IMR-90 (cell line): ENCODE measurements at regions not wholly inside any gene's neighbourhood (a gene's known extent, or its start where the extent isn't known, plus 50 kb on each side); places are given as distances from the start of the nearest gene placed in this dataset.

ENCODE experiments used
- ATAC-seq: fragments of 200-7000 bp; cut with Tn5 transposase; 2 replicates; pipeline ENCODE4 v1.9.1; 2020; ENCODE audit warnings: low read depth, mild to moderate bottlenecking, moderate library complexity
- BruUV-seq: library from RNA; stranded (reverse); fragments of 400-500 nt; replicated peaks from 2 replicates; lab custom pipeline; 2021; lab: Mats Ljungman, UMichigan
- CTCF ChIA-PET: fragments of 300-600 bp; formaldehyde crosslinking; extraction: SDS; loops from one replicate; lab custom pipeline; 2021; ENCODE audit warnings: antibody characterized with exemption; lab: Yijun Ruan, JAX
- POLR2A ChIA-PET: fragments of 300-600 bp; sonication (Branson Sonifier 250); formaldehyde crosslinking; loops from one replicate; lab custom pipeline; 2022; ENCODE audit warnings: antibody characterized with exemption; ENCODE audit not compliant: unreplicated experiment; lab: Charles Lee
- DNase-seq: peaks from one replicate; pipeline ENCODE4 v3.0.0; 2013
- H2AFZ ChIP-seq: replicated peaks from 2 replicates; pipeline ENCODE3; 2013; ENCODE audit warnings: low read length, mild to moderate bottlenecking; ENCODE audit not compliant: poor library complexity
- H2AK5ac ChIP-seq: 2 replicates; pipeline ENCODE4 v1.6.1; 2013; ENCODE audit warnings: low read depth, low read length, inconsistent platforms
- H2AK9ac ChIP-seq: replicated peaks from 2 replicates; pipeline ENCODE3; 2013; ENCODE audit warnings: mild to moderate bottlenecking, low read depth, low read length, moderate library complexity; ENCODE audit not compliant: poor library complexity
- H2BK120ac ChIP-seq: 2 replicates; pipeline ENCODE4 v1.6.1; 2013; ENCODE audit warnings: low read depth, low read length, inconsistent platforms
- H2BK15ac ChIP-seq: 3 replicates; pipeline ENCODE4 v1.6.1; 2013; ENCODE audit warnings: low read depth, low read length, inconsistent platforms
- H2BK20ac ChIP-seq: 2 replicates; pipeline ENCODE4 v1.6.1; 2013; ENCODE audit warnings: low read depth, mild to moderate bottlenecking, inconsistent platforms, low read length, moderate library complexity
- H2BK5ac ChIP-seq: 2 replicates; pipeline ENCODE4 v1.6.1; 2013; ENCODE audit warnings: mild to moderate bottlenecking, low read depth, low read length, inconsistent platforms; ENCODE audit not compliant: poor library complexity, severe bottlenecking
- H3K14ac ChIP-seq: replicated peaks from 2 replicates; pipeline ENCODE4 v1.6.1; 2013; ENCODE audit warnings: low read depth, low read length, inconsistent platforms
- H3K18ac ChIP-seq: 2 replicates; pipeline ENCODE4 v1.6.1; 2013; ENCODE audit warnings: low read depth, low read length, control low read depth
- H3K23ac ChIP-seq: 2 replicates; pipeline ENCODE4 v1.6.1; 2013; ENCODE audit warnings: low read depth, low read length, inconsistent platforms
- H3K27ac ChIP-seq: 2 replicates; pipeline ENCODE4 v1.5.1; 2013; ENCODE audit warnings: mild to moderate bottlenecking, control low read depth, low read length; ENCODE audit not compliant: insufficient read depth
- H3K27me3 ChIP-seq: 2 replicates; pipeline ENCODE4 v1.6.1; 2013; ENCODE audit warnings: low read length; ENCODE audit not compliant: control insufficient read depth, insufficient read depth
- H3K36me3 ChIP-seq: 2 replicates; pipeline ENCODE4 v1.6.1; 2013; ENCODE audit warnings: low read length, mixed read lengths; ENCODE audit not compliant: control insufficient read depth, insufficient read depth
- H3K4ac ChIP-seq: 2 replicates; pipeline ENCODE4 v1.6.1; 2013; ENCODE audit warnings: low read depth, low read length, inconsistent platforms
- H3K4me1 ChIP-seq: 2 replicates; pipeline ENCODE4 v1.6.1; 2013; ENCODE audit warnings: low read length, mixed read lengths; ENCODE audit not compliant: control insufficient read depth, insufficient read depth
- H3K4me2 ChIP-seq: 2 replicates; pipeline ENCODE4 v1.6.1; 2013; ENCODE audit warnings: low read depth, mild to moderate bottlenecking, control low read depth, low read length, moderate library complexity
- H3K4me3 ChIP-seq: 2 replicates; pipeline ENCODE4 v1.5.1; 2013; ENCODE audit warnings: low read depth, mild to moderate bottlenecking, control low read depth, low read length, moderate library complexity; ENCODE audit not compliant: insufficient read depth
- H3K56ac ChIP-seq: 2 replicates; pipeline ENCODE4 v1.6.1; 2013; ENCODE audit warnings: low read length, inconsistent platforms; ENCODE audit not compliant: insufficient read depth; ENCODE audit errors: extremely low read depth
- H3K79me1 ChIP-seq, 2 experiments: 2 replicates each; pipeline ENCODE4 v1.6.1; 2013; ENCODE audit warnings: low read length in 2 of 2, inconsistent platforms in 1 of 2, low read depth in 1 of 2
- H3K9ac ChIP-seq: 2 replicates; pipeline ENCODE4 v1.6.1; 2013; ENCODE audit warnings: low read depth, low read length, control low read depth
- H3K9me1 ChIP-seq: 2 replicates; pipeline ENCODE4 v1.6.1; 2013; ENCODE audit warnings: low read length, inconsistent platforms; ENCODE audit not compliant: insufficient read depth
- H3K9me3 ChIP-seq: 2 replicates; pipeline ENCODE4 v1.6.1; 2013; ENCODE audit warnings: low read length; ENCODE audit not compliant: control insufficient read depth, insufficient read depth
- H4K20me1 ChIP-seq: 2 replicates; pipeline ENCODE4 v1.6.1; 2013; ENCODE audit warnings: low read length, inconsistent platforms; ENCODE audit not compliant: insufficient read depth
- H4K5ac ChIP-seq: 2 replicates; pipeline ENCODE4 v1.6.1; 2013; ENCODE audit warnings: mild to moderate bottlenecking, low read depth, low read length, control low read depth
- H4K8ac ChIP-seq, 2 experiments: 2 replicates each; pipeline ENCODE4 v1.6.1; 2013; ENCODE audit warnings: low read depth in 2 of 2, low read length in 2 of 2, control low read depth in 1 of 2, inconsistent platforms in 1 of 2
- H4K91ac ChIP-seq: 2 replicates; pipeline ENCODE4 v1.6.1; 2013; ENCODE audit warnings: low read depth, low read length, inconsistent platforms; ENCODE audit not compliant: insufficient read depth
- CEBPB ChIP-seq: IDR thresholded peaks from 2 replicates; pipeline ENCODE4 v1.6.1; 2012; ENCODE audit warnings: low read depth, low read length, improper control_type of control experiment
- CHD1 ChIP-seq: IDR thresholded peaks from 2 replicates; pipeline ENCODE4 v1.6.1; 2012; ENCODE audit warnings: low read depth, low read length, improper control_type of control experiment
- FOS ChIP-seq: fragments of 150-350 bp; IDR thresholded peaks from 2 replicates; pipeline ENCODE4 v1.6.1; 2016; ENCODE audit warnings: low read depth, low read length
- MAFK ChIP-seq: IDR thresholded peaks from 2 replicates; pipeline ENCODE4 v1.6.1; 2012; ENCODE audit warnings: low read depth, low read length, improper control_type of control experiment
- MAZ ChIP-seq: IDR thresholded peaks from 2 replicates; pipeline ENCODE4 v1.6.1; 2012; ENCODE audit warnings: low read depth, mild to moderate bottlenecking, low read length, improper control_type of control experiment, moderate library complexity, borderline replicate concordance
- MXI1 ChIP-seq: IDR thresholded peaks from 2 replicates; pipeline ENCODE4 v1.6.1; 2012; ENCODE audit warnings: low read depth, mild to moderate bottlenecking, low read length, moderate library complexity, borderline replicate concordance
- NFE2L2 ChIP-seq: fragments of 150-350 bp; IDR thresholded peaks from 2 replicates; pipeline ENCODE4 v1.6.1; 2016; ENCODE audit warnings: low read depth, mild to moderate bottlenecking, low read length
- POLR2A ChIP-seq: IDR thresholded peaks from 2 replicates; pipeline ENCODE4 v1.6.1; 2012; ENCODE audit warnings: mild to moderate bottlenecking, low read depth, low read length
- RAD21 ChIP-seq: IDR thresholded peaks from 2 replicates; pipeline ENCODE4 v1.6.1; 2012; ENCODE audit warnings: low read length, improper control_type of control experiment
- RCOR1 ChIP-seq: IDR thresholded peaks from 2 replicates; pipeline ENCODE4 v1.6.1; 2012; ENCODE audit warnings: mild to moderate bottlenecking, low read length, improper control_type of control experiment; ENCODE audit not compliant: insufficient replicate concordance
- RFX5 ChIP-seq: IDR thresholded peaks from 2 replicates; pipeline ENCODE4 v1.8.0; 2012; ENCODE audit warnings: low read depth, mild to moderate bottlenecking, low read length, moderate library complexity
- SMC3 ChIP-seq: fragments of 150-350 bp; IDR thresholded peaks from 2 replicates; pipeline ENCODE4 v1.6.1; 2016; ENCODE audit warnings: low read depth, mild to moderate bottlenecking, antibody characterized with exemption, low read length, moderate library complexity
- WGBS, 2 experiments: methylation state at CpG; one replicate each; pipeline versions ENCODE4 v1.1.5 to v1.1.7; 2013; ENCODE audit warnings: missing lambda C conversion rate in 2 of 2; ENCODE audit not compliant: insufficient read length in 1 of 2; ENCODE audit errors: extremely low coverage in 2 of 2; 5-methylcytosine and 5-hydroxymethylcytosine counted together
- dilution Hi-C: fragments of 300-500 bp; cut with HindIII; formaldehyde crosslinking; loops from one replicate; pipeline ENCODE4 v1.14.3; 2018; ENCODE audit warnings: low sequenced_read_pairs; ENCODE audit not compliant: unreplicated experiment
- in situ Hi-C: fragments of 300-500 bp; cut with MboI; formaldehyde crosslinking; loops from 3 replicates; pipeline ENCODE4 v1.14.3; 2019; ENCODE audit warnings: low sequenced_read_pairs, inconsistent platforms, mixed read lengths
- intact Hi-C: fragments of 100-400 bp; cut with micrococcal nuclease; formaldehyde crosslinking; loops from 2 replicates; pipeline ENCODE4 v1.10.0; 2022
- TF ChIP-seq, protein P1 (sequence below): fragments of 150-350 bp; IDR thresholded peaks from 2 replicates; pipeline ENCODE4 v1.6.1; 2017; ENCODE audit warnings: mild to moderate bottlenecking, antibody characterized with exemption, low read length, low read depth
- TF ChIP-seq, protein P2 (sequence below): conservative IDR thresholded peaks from 2 replicates; pipeline ENCODE4 v1.5.1; 2012; ENCODE audit warnings: mild to moderate bottlenecking, low read depth, low read length, improper control_type of control experiment
- TF ChIP-seq, protein P3 (sequence below): fragments of 150-350 bp; IDR thresholded peaks from 2 replicates; pipeline ENCODE4 v1.6.1; 2016; ENCODE audit warnings: low read depth, mild to moderate bottlenecking, low read length, moderate library complexity, borderline replicate concordance

DNA sequence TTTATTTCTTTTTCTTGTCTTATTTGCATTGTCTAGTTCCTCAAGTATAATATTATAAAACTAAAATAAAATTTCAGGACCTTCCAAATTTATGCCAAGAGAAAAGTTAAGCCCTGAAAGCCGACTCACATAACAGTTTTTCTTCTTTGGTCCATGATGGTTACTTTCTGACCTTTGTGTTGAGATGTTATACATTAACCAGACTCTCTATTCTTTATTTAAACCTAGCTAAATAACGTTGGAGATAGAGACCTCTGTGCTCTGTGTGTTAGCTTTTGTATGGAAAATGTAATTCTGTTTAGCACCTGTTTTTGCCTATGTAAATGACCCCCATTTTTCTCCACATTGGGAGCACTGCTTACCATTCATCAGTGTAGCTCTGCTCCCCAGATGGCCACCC, 352.4 kb downstream of the CD109 start:
- in situ Hi-C loops (no loop called here), dilution Hi-C loops (no loop called here), intact Hi-C loops (no loop called here)
- POLR2A ChIA-PET = no interaction called here
- Histone ChIP-seq H2BK120ac (no peak overlapping the region), H2BK5ac (no peak overlapping the region), H2AFZ (no peak overlapping the region), H4K20me1 (no peaks in the 10 kb centered on the region), H2BK15ac (no peak overlapping the region), H2AK9ac (no peak overlapping the region), H3K18ac (no peak overlapping the region), H3K9me3 (peaks cover 2% of the 10 kb centered on the region; the same call in 1 of the 2 replicates), H3K4ac (no peak overlapping the region), H3K4me3 (no peak overlapping the region), H3K9me1 (no peaks in the 10 kb centered on the region; the same call in 1 of the 2 replicates), H3K56ac (no peak overlapping the region), H3K27me3 (no peaks in the 10 kb centered on the region), H4K91ac (no peak overlapping the region), H4K8ac (no peak overlapping the region), H3K27ac (no peak overlapping the region), H3K4me2 (no peak overlapping the region), H3K4me1 (no peaks in the 10 kb centered on the region), H3K9ac (no peak overlapping the region), H4K5ac (no peak overlapping the region), H2BK20ac (no peak overlapping the region), H2AK5ac (no peak overlapping the region), H3K14ac (no peak overlapping the region), H3K36me3 (no peaks in the 10 kb centered on the region), H3K23ac (no peak overlapping the region), H3K79me1 (no peaks in the 10 kb centered on the region)
- DNase-seq (no peak), ATAC-seq (no peak)
- CTCF ChIA-PET = interaction anchor here (1.5 kb wide), 1 partner anchor 11 kb away, joined by 3 read pairs; no protein-coding TSS in a partner anchor
- WGBS, 2 experiments = no CpG with 5 or more reads among the region's 2 CpGs
- no TSS peak for BruUV-seq
- no peak for TF ChIP-seq CEBPB
- TF ChIP-seq, protein P1, sequence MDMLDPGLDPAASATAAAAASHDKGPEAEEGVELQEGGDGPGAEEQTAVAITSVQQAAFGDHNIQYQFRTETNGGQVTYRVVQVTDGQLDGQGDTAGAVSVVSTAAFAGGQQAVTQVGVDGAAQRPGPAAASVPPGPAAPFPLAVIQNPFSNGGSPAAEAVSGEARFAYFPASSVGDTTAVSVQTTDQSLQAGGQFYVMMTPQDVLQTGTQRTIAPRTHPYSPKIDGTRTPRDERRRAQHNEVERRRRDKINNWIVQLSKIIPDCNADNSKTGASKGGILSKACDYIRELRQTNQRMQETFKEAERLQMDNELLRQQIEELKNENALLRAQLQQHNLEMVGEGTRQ = no peak
- no peak for TF ChIP-seq RAD21
- no peak for TF ChIP-seq NFE2L2
- no peak for TF ChIP-seq SMC3
- no peak for TF ChIP-seq MXI1
- no peak for TF ChIP-seq MAFK
- TF ChIP-seq FOS = no peak
- TF ChIP-seq RCOR1 = no peak
- no peak for TF ChIP-seq RFX5
- TF ChIP-seq MAZ = no peak
- TF ChIP-seq POLR2A = no peak
- TF ChIP-seq, protein P2, sequence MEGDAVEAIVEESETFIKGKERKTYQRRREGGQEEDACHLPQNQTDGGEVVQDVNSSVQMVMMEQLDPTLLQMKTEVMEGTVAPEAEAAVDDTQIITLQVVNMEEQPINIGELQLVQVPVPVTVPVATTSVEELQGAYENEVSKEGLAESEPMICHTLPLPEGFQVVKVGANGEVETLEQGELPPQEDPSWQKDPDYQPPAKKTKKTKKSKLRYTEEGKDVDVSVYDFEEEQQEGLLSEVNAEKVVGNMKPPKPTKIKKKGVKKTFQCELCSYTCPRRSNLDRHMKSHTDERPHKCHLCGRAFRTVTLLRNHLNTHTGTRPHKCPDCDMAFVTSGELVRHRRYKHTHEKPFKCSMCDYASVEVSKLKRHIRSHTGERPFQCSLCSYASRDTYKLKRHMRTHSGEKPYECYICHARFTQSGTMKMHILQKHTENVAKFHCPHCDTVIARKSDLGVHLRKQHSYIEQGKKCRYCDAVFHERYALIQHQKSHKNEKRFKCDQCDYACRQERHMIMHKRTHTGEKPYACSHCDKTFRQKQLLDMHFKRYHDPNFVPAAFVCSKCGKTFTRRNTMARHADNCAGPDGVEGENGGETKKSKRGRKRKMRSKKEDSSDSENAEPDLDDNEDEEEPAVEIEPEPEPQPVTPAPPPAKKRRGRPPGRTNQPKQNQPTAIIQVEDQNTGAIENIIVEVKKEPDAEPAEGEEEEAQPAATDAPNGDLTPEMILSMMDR = no peak
- TF ChIP-seq, protein P3, sequence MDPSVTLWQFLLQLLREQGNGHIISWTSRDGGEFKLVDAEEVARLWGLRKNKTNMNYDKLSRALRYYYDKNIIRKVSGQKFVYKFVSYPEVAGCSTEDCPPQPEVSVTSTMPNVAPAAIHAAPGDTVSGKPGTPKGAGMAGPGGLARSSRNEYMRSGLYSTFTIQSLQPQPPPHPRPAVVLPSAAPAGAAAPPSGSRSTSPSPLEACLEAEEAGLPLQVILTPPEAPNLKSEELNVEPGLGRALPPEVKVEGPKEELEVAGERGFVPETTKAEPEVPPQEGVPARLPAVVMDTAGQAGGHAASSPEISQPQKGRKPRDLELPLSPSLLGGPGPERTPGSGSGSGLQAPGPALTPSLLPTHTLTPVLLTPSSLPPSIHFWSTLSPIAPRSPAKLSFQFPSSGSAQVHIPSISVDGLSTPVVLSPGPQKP = no peak
- TF ChIP-seq CHD1 = no peak
